GM12891 (cell line): ENCODE measurements at regions not wholly inside any gene's neighbourhood (a gene's known extent, or its start where the extent isn't known, plus 50 kb on each side); places are given as distances from the start of the nearest gene placed in this dataset.

Experiments used
- PAX5 ChIP-seq: IDR thresholded peaks from 2 replicates; pipeline ENCODE4 v1.6.1; 2011; ENCODE audit warnings: low read length, moderate library complexity, mild to moderate bottlenecking; ENCODE audit not compliant: insufficient read depth, severe bottlenecking
- POLR2A ChIP-seq: IDR thresholded peaks from 2 replicates; pipeline ENCODE4 v1.6.1; 2011; ENCODE audit warnings: low read depth, low read length, control low read depth
- POLR2AphosphoS5 ChIP-seq: IDR thresholded peaks from 2 replicates; pipeline ENCODE4 v1.6.1; 2011; ENCODE audit warnings: low read depth, low read length, control low read depth
- POU2F2 ChIP-seq: IDR thresholded peaks from 2 replicates; pipeline ENCODE4 v1.6.1; 2011; ENCODE audit warnings: low read depth, mild to moderate bottlenecking, control low read depth, low read length, moderate library complexity
- SPI1 ChIP-seq: IDR thresholded peaks from 2 replicates; pipeline ENCODE4 v1.6.1; 2011; ENCODE audit warnings: low read depth, low read length, control low read depth
- TAF1 ChIP-seq: IDR thresholded peaks from 2 replicates; pipeline ENCODE4 v1.6.1; 2011; ENCODE audit warnings: low read depth, low read length, control low read depth

DNA sequence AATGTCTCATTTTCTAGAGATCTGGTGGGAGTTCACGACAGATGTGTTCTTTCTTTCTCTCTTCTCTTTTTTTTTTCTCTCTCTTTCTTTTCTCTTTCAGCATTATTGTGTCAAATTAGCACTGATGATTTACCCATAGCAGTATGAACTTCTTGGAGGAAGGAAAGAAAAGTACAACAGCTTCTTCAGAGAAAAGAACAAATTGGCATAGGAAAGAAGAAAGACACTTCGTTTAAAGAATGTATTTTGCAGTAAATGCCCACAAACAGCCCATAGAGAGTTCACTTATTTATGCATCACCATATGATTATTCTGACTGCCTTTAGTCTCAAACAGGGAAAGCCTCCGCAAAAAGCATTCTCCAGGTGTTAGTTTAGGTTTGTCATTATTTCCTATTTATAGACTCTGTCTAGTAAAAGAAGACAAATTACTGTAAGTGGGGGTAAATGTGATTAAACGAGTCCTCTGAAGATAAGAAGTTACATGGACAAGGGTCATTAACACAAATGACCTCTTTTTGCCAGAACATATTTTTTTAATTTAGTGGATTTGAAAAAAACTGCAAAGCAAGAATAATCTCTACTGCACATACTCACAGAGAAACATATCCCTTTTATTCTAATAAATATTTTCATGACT, 68.0 kb downstream of the POU5F2 start:
- TF ChIP-seq TAF1 (no peak), POLR2A (no peak), POLR2AphosphoS5 (no peak), SPI1 (no peak), POU2F2 (no peak), PAX5 (no peak)
